ENCODE measurements at regions not wholly inside any gene's neighbourhood (a gene's known extent, or its start where the extent isn't known, plus 50 kb on each side); places are given as distances from the start of the nearest gene placed in this dataset.

DNA sequence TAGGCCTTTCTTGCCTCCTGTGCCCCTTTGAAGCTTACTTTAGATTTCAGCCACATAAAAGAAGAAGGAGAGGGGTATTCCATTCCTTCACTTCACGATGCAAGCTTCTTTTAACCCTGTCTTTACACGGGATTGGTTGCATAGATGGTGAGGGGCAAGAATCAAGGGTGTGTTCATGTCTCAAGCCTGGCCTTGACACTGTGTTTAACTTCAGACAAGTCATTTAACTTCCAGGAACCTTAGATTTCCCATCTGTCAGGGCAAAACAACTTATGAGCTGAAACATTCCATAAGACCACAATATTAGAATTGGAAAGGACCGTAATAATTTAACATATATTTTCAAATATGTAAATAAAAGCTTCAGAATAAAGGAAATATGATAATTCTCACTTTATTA is 344.5 kb downstream of the MFSD1 start:
- TF ChIP-seq EZH2 (IDR thresholded peaks at IDR 0.05) (no peak), POLR2AphosphoS5 (IDR thresholded peaks at IDR 0.05; ENCODE audit: borderline replicate concordance, low read depth, low read length) (no peak)

Data from SK-N-MC (cell line).